Fibroblast of skin of abdomen (primary cell): ENCODE measurements at regions not wholly inside any gene's neighbourhood (a gene's known extent, or its start where the extent isn't known, plus 50 kb on each side); places are given as distances from the start of the nearest gene placed in this dataset.

Source experiments
- DNase-seq: peaks from one replicate; pipeline ENCODE4 v3.0.0-alpha.2; 2013

DNA sequence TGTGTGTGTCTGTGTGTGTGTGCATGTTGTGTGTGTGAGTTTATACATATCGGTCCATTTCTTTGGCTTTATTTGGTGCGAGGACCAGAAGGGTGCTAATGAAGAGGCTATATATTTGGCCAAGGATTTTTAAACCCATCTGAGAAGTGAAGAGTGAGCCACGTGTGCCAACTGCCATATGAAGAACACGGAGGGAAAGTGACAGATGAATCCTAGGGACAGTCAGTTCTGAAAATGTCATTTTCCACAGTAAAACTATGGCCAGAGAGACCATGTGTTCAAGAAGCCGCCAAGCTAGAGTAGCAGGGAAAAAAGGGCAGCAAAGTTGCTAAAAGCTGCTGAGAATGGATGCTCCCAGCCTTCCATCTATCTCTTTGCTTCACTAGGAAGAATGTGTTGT is 297.3 kb upstream of the LMCD1 start:
- no peak for DNase-seq

DNA sequence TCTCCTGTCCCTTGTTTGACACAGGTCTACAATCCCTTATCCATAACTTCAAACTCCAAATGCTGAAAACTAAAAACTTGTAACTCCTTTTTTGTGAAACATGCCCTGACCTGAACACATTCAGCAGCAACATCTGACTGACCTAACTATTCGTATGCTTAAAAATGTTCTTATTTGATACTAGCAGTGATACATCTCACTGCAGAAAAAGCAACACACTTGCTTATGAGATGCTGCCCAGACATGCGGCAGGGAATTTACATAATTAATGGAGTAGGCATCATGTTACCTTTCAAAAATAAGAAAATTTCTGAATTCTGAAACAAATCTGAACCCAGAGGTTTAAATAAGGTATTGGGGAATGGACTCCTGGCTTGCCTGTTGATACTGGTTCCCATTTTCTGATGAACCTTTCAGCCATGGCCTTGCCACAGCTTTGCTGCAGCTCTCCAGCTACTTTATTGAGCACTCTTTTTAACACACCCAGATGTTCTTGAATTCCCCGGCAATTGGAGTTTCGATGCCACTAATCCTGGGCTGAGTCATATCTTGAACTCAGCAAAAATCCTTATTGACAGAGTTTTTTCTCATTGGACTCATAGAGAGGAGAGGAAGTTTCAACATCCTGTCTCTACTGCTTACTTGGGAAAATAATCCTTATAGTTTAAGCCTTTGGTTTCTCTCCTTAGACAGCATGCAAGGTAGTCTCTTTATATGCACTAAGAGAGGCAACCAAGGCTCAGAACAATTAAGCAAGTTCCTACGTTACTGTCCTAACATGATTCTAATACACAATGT is 296.6 kb upstream of the LMCD1 start:
- peak; percentile 89 for DNase-seq

DNA sequence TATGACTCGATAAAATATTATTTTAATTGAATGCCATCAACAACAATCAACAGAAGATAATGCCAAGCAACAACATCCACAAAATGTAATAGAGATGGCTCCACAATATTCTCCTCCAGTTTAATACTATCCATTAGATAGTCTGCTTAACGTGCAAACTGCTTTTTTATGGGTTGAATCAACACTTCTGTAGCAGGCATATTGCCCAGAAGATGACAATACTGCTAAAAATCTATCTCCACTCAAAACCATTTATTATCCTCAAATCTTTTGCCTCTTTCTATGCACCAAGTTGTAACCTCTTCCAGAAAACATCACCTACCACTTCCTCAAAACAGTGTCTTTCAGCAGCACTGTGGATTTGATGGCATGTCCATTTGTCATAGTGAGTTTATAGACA is 295.7 kb upstream of the LMCD1 start:
- DNase-seq, result peak; percentile 57

DNA sequence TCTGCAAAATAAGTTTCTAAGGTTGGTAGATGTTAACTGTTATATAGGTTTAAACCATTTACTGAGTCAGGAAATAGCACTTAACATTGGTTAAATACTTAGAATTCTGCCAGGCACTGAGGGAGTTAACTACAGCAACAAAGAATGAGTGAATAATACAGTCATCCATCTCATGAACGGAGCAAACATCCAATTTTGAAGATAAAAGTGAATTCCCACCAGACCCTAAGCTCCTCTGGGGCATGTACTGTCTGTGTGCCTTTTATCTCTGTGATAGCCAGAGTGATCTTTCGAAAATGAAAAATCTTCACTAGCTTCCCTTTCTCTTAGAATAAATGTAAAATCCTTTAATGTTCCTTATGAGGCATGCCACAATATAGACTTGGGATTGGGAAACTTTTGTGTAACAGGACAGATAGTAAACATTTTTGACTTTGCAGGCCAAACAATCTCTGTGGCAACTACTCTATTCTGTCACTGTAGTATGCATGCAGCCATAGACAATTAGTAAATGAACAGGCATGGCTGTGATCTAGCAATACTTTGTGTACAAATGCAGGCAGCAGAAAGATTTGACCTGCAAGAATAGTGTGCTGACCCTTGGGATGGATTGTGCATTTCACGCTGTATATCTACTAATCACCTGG is 294.5 kb upstream of the LMCD1 start:
- peak; percentile 52 for DNase-seq

DNA sequence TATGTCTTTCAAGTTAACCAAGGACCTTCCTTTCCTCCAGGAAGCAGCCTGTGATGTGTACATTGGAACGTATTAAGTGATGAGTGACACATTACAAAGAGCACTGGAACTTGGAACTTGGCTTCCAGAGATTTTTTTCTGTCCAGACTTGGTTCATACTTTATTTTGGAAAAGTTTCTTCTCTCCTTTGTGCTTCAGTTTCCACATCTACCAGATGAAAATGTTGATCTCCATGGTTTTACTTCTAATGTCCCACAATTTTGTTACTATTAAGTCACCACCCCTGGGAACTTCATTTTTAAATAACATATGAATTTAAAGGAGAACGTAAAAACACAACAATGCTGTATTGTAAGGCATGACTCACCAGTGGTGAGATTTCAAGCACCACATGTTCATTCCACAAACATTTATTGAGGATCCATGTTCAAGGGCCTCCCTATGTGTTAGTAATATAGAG is 290.7 kb upstream of the LMCD1 start:
- DNase-seq, result peak; percentile 83

DNA sequence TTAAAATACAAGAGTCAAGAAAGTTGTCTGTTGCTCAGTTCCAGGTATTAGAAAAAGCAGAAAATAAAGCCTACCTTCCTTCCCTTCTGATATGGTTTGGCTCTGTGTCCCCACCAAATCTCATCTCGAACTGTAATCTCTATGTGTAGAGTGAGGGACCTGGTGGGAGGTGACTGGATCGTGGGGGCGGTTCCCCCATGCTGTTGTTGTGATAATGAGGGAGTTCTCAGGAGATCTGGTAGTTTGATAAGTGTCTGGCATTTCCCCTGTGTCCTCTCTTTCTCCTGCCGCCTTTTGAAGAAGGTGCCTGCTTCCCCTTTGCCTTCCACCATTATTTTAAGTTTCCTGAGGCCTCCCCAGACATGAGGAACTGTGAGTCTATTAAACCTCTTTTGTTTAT is 288.8 kb upstream of the LMCD1 start:
- DNase-seq, result no peak

DNA sequence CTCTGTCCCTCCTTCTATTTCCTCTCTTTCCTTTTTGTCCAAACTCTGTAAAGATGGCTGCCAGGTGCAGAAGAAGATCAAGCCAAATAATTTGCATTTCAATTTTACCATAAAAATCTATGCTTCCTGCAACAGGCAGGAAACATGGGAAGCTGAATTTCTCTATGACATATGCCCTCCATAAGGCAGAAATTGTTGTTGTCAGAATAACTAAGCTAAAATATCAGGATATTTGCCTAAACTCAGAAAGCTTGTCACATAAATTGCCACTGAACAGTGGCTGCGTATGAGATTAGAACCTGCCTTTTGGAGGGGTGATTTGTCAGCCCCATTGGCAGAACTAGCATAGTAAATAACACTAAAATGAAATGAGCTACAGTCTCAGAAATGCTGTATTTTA is 288.3 kb upstream of the LMCD1 start:
- no peak for DNase-seq

DNA sequence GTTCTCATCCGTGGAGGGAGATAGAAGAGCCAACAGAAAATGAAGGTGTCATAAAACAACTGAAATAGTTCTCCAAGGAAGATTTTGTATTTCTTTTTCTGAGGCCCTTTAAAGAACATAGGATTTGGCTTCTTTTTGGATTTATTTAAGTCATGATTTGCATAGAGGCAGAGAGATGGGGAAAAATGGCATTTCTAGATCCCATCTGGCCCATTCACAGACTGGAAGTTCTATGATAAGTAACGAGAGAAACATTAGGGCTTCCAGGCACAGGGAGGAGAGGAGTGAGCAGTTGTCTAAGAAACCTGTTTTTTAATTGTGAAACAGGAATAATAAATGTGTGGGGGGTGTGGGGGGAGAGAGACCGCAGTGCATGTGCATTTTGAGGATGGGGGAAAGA is 285.8 kb upstream of the LMCD1 start:
- DNase-seq, result no peak

DNA sequence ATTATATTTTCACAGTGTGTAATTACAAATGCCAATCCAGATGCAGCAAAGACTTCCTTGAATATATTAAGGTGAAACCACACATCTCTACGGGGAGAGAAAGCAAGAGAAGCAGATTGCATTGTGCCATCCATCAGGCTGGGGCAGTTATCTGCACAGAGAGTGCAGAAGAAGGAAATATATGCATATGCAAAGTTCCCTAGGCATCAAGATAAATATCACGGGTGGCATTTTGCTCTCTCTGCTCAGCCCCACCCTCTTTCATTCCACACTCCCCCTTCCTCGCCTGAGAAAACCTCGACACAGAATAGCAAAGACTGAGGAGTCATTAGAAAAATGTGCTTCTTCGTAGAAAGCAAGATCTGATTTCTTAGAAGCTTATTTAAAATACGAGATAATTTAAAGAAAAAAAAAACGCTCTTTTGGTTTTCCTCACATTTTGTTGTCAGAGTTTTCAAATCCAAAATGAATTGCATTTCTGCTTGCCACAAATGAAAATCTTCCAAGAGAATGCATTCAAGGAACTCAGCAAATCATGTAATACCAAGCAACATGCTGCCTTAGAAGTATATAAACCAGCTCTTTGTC is 283.2 kb upstream of the LMCD1 start:
- DNase-seq, result no peak

DNA sequence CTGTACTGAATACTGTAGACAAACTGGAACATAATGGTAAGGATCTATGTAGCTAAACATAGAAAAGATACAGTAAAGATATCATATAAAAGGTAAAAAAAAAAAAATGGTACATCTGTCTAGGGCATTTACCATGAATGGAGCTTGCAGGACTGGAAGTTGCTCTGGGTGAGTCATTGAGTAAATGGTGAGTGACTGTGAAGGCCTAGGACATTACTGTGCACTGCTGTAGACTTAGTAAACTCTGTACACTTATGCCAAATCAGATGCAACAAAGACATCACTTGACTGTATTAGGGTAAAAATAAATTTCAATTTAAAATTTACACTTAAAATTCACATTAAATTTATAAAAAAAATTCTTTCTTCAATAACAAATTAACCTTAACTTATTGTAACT is 281.3 kb upstream of the LMCD1 start:
- peak; percentile 59 for DNase-seq

DNA sequence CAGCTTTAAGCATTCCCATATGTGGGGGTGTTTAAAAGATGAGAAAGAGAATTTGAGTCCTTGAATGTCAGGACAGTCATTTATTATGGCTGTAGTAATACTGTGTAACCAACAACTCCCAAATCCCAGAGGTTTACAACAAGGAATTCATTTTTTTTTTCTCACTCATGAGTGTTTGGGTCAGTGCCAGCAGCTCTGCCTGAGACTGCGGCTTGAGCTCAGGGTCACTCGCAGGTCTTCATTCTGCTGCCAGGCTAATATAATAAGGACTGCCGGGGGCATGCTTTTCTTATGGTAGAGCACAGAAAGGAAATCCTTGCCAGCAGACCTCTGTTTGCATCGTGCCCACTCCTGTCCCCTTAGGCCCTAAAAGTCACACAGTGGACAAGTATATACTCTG is 277.9 kb upstream of the LMCD1 start:
- peak; percentile 59 for DNase-seq

DNA sequence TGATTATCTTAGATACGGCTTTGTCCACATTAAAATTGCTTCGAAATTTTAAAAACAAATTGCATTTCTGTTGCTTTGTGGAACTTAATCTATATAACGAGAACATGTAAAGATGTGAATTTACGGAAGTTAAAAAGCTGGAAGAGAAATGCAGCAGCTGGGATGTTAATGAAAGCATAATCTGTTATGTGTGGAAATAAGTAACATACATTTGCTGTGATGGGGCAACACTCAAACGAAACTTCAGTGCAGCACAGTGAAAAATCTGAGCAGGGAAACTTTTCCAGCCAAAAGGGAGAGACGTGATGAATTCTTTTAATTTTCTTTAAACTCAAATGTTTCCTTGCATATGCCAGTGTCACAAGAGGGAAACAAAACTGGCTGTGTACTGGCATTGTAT is 276.7 kb upstream of the LMCD1 start:
- DNase-seq, result no peak

DNA sequence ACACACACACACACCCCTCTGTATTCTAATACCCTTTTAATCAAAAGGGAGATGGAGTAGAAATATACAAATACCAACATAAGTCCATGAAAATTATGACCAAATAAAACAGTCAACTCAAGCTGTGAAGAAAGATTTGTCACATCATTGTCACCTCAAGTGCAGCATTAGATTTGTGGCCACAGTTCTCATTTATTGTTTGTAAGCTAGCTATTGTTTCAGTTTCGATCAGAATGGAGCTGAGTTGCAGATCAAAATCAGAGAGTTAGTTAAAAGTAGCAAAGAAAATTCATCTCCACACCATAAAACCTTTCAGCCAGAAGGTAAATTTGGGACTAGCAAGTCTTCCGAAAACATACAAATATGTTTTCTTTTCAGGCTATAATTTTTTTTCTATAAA is 267.7 kb upstream of the LMCD1 start:
- no peak for DNase-seq

DNA sequence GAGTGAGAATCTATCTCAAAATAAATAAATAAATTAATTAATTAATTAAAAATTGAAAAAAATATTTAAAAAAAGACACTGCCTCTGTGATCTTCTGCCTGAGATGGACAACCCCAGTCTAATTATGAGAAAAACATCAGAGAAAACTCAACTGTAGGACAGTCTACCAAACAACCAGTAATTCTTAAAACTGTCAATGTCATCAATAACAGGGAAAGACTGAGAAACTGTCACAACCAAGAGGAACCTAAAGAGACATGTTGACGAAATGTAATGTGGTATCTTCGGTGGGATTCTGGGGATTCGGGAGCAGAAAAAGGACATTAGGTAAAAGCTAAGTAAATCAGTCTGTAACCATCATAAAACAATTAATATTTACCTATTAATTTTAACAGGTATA is 265.4 kb upstream of the LMCD1 start:
- no peak for DNase-seq

DNA sequence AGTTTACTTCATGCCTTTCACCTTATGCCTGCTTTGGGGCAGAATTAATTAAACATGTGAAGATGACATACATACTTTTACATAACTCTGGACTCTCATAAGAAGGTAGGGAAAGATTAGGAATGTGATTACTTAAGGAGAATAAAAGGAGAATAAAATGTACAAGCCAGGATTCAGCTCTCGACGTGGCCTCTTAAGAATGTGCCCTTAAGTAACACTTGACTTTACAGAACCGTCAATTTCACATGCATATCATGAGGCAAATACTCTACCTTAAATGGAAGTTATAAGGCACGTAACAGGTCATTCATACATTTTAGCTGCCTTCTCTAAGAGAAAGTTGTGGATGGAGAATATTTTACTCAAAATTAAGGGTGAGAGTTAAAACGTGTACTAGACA is 263.7 kb upstream of the LMCD1 start:
- peak; percentile 35 for DNase-seq

DNA sequence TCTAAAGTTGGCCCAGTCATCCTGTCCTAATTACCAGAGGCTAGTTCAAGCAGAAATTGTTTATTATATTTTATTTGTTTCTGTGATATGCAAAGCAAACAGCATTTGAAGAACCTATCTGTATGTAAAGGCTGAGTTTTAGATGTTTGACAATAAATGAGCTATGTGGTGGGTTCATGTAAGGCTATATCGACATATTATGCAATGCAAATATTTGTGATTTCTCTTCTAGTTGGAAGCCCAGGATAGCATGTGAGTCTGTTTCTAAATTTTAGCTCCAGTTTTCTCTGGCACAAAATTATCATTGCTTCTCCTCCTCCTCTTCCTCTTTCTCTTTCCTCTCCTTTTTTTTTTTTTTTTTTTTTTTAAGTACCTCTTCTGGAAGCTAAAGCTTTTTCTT is 263.2 kb upstream of the LMCD1 start:
- no peak for DNase-seq

DNA sequence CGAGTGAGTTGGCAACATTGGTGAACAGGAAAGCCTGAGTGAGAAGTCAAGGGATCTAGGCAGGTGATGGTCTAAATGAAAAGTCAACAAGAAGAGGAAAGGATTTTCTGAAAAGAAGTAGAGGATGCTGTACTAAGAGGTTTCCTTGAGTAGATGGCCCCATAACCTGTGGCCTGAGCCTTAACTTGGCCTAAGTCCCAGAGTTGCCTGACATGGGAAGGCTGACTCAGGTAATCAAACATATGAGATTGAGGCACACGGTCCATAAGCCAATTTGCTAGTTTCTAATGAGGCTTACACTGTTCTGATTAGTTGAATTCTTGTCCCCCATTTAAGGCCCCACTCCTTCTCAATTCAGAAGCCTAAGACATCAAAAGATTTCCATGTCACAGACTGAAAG is 262.5 kb upstream of the LMCD1 start:
- no peak for DNase-seq

DNA sequence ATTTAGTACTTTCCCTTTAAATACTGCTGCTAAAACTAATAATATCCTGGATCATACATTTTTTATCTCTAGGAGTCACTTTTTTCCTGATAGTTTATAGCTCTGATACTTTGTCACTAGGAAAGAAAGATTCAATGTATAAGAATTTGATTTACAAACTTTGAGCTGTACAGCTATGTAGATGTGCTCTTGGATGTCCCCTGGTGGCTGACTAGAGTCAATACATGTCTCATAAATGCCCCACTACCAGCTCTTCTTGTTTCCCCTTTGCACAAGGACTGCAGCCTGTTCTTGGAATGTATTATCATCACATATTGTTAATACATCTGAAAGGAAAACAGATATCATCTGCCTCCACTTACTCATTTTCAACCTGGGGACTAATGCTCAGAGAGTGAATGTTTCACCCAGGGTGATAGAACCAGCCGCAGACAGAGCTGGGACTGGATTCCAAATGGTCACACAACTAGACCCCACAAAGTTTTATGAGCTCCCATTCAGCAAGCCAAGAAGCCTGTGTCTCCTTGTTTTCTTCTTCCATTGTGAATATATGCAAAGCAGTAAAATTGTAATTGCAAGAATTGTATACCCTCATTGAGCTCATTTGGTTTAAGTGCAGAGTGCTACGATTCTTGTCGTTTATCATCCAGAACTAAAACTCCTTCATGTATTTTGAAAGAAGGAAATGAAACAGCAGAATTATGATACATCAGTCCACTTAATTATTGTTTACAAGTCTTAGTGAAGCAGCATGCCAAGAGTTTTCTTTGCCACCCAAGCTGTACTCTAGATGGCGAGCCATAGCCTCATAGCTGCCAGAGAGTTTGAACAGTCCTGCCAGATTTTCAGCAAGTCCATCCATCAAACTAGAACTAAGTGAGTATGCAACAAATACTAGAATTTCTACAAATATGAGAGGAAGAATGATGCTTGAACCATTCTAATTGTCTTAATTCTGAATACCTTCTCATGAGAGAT is 261.6 kb upstream of the LMCD1 start:
- DNase-seq, result peak; percentile 58

DNA sequence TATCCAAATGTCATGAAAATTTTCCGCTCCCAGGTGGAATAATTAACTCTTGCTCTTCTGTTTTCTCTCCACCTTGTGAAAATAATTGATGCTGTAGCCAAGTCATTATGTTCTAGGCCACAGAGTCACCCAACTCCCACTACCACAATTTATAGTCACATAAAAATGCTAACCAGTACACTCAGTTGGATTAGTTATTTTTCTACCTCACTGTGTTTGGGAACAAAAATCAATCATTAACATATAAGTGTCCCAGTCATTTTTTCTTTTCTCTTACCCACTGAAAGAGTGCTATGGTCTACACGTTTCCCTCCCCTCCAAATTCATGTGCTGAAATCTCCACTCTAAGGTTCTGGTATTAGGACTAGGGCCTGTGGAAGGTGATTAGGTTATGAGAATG is 255.6 kb upstream of the LMCD1 start:
- DNase-seq, result no peak

DNA sequence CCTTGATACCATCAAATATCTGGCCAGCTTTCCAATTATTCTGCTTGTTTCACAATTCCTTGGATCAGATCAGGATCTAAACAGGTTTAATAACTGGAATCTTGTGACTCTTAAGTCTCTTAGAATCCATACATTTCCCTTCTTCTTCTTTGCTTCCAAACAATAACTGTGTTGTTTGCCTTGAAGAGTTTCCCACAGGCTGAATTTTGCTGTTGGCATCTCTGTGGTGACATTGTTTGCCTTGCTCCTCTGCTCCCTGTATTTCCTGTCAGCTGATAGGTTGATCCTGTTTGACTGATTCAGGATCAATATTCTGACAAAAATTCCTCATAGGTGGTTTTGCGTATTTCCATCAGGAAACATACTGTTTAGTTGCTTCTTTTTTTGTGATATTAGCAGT is 248.4 kb upstream of the LMCD1 start:
- DNase-seq, result no peak

DNA sequence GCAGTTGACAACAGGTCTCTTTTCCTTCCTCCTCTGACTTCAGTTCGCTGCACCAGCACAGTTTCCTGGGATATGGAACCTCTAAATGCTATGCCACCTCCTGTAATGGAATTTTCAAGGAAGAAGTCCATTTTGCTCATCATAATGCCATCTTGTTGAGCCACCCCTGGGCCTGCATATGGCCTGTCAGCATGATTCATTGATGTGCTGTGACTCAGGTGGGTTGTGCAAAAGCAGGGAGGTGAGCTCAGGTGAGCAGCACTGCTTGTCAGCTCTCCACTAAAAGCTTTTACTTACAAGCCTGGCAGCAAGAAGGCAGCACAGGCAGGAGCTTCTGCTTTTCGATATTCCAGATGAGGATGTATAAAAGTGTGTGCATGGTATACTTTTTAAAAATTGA is 247.1 kb upstream of the LMCD1 start:
- DNase-seq, result no peak

DNA sequence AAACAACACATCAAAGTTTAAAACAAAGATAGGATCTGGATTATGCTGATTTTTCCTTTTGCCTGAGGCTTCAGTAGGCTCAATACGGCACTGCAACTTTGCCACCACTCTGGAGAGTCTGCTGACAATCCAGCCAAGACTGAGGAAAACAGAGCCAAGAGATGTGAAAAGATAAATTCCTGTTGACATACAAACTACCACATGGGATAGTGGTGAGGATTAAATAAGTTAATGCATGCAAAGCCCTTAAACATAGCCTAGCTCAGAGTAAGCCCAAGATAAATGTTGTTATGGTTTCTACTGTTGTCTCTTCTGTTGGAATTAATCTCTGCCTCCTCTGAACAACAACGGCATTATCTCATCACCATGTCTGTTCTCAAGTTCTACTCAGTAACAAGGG is 245.9 kb upstream of the LMCD1 start:
- no peak for DNase-seq
